ENCODE measurements at regions not wholly inside any gene's neighbourhood (a gene's known extent, or its start where the extent isn't known, plus 50 kb on each side); places are given as distances from the start of the nearest gene placed in this dataset.

DNA sequence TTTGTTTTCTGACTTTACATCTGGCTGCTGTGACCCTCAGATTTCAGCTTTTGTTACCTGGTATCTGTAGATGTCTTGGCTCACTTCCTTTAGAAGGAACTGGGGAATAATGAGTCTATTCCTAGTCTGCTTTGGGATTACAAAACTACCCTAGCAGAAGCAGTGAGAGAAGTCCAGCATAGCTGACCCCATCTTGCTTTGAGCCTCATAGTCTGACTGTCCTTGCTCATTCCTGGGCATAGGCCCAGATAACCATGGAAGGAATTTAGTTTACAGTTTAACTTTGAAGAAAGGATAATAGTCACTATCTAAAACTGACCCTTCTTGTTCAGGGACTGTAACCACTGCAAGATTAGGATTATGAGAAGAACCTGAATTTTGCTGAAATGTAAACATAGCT lies 163.0 kb upstream of the HNMT start:
- ChIA-PET POLR2A (no interaction called here), RAD21 (ENCODE audit: unreplicated experiment) (no interaction called here), CTCF (no interaction called here), SMC1A (ENCODE audit: uncharacterized antibody, unreplicated experiment) (no interaction called here)
- BruUV-seq (replicated peaks) = no TSS peak
- no peaks in the 10 kb centered on the region for H3K27me3 ChIP-seq (replicated peaks in 1 of 2; ENCODE audit: control insufficient read depth in 2 of 2, insufficient read depth in 2 of 2, low read length in 1 of 2)
- H3K9me3 ChIP-seq (replicated peaks; ENCODE audit: control insufficient read depth, insufficient read depth, low read length) = no peaks in the 10 kb centered on the region; the same call in 2 of the 3 replicates
- no peak overlapping the region for H3K27ac ChIP-seq (ENCODE audit: control insufficient read depth, insufficient read depth)
- H3K36me3 ChIP-seq (ENCODE audit: control insufficient read depth in 2 of 2, insufficient read depth in 2 of 2, low read length in 1 of 2) = no peaks in the 10 kb centered on the region
- no peak overlapping the region for H3K9ac ChIP-seq (ENCODE audit: control insufficient read depth, insufficient read depth, low read length)
- ATAC-seq = no peak
- intact Hi-C loops (cut with micrococcal nuclease; ENCODE audit: unreplicated experiment) (no loop called here), in situ Hi-C loops (cut with MboI) (no loop called here)
- no peak overlapping the region for H3K4me2 ChIP-seq (ENCODE audit: control insufficient read depth, insufficient read depth)
- H2AFZ ChIP-seq (ENCODE audit: control insufficient read depth, low read depth, low read length) = no peak overlapping the region
- TF ChIP-seq, protein P1, sequence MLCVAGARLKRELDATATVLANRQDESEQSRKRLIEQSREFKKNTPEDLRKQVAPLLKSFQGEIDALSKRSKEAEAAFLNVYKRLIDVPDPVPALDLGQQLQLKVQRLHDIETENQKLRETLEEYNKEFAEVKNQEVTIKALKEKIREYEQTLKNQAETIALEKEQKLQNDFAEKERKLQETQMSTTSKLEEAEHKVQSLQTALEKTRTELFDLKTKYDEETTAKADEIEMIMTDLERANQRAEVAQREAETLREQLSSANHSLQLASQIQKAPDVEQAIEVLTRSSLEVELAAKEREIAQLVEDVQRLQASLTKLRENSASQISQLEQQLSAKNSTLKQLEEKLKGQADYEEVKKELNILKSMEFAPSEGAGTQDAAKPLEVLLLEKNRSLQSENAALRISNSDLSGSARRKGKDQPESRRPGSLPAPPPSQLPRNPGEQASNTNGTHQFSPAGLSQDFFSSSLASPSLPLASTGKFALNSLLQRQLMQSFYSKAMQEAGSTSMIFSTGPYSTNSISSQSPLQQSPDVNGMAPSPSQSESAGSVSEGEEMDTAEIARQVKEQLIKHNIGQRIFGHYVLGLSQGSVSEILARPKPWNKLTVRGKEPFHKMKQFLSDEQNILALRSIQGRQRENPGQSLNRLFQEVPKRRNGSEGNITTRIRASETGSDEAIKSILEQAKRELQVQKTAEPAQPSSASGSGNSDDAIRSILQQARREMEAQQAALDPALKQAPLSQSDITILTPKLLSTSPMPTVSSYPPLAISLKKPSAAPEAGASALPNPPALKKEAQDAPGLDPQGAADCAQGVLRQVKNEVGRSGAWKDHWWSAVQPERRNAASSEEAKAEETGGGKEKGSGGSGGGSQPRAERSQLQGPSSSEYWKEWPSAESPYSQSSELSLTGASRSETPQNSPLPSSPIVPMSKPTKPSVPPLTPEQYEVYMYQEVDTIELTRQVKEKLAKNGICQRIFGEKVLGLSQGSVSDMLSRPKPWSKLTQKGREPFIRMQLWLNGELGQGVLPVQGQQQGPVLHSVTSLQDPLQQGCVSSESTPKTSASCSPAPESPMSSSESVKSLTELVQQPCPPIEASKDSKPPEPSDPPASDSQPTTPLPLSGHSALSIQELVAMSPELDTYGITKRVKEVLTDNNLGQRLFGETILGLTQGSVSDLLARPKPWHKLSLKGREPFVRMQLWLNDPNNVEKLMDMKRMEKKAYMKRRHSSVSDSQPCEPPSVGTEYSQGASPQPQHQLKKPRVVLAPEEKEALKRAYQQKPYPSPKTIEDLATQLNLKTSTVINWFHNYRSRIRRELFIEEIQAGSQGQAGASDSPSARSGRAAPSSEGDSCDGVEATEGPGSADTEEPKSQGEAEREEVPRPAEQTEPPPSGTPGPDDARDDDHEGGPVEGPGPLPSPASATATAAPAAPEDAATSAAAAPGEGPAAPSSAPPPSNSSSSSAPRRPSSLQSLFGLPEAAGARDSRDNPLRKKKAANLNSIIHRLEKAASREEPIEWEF (IDR thresholded peaks at IDR 0.05; ENCODE audit: insufficient replicate concordance, low read depth, low read length) = no peak
- TF ChIP-seq PML (IDR thresholded peaks at IDR 0.05; ENCODE audit: low read length) (no peak), CBX5 (IDR thresholded peaks at IDR 0.05; ENCODE audit: low read depth) (no peak)
- no peaks in the 10 kb centered on the region for H3K79me2 ChIP-seq (ENCODE audit: control insufficient read depth, insufficient read depth, low read length)
- no peak for DNase-seq (ENCODE audit: low read depth, low spot score)
- H4K20me1 ChIP-seq (ENCODE audit: control insufficient read depth, insufficient read depth) = no peaks in the 10 kb centered on the region
- no peak for FAIRE-seq
- H3K4me3 ChIP-seq = no peak overlapping the region
- no peaks in the 10 kb centered on the region for H3K4me1 ChIP-seq (ENCODE audit: control insufficient read depth, insufficient read depth, low read length)

DNA sequence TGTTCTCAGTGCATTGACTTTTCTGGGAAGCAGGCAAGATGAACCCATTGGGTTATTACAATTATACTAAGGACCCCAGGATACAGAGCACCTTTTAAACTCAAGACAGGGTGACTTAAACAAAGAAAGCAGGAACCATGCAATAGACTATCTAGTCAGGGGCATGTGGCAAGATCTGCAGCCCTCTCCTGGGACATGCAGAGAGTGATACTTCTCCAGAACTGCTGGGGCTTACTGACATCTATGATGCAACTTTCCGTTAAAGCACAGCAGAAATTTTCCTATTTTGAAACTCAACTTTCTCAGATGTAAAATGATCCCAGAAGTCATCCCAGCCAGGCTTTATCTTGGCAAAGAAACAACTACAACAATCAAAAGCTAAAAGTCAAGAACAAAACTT lies 162.2 kb upstream of the HNMT start:
- no peak overlapping the region for H3K4me3 ChIP-seq
- no peaks in the 10 kb centered on the region for H4K20me1 ChIP-seq (ENCODE audit: control insufficient read depth, insufficient read depth)
- BruUV-seq (replicated peaks) = no TSS peak
- H3K27me3 ChIP-seq (replicated peaks in 1 of 2; ENCODE audit: control insufficient read depth in 2 of 2, insufficient read depth in 2 of 2, low read length in 1 of 2) = no peaks in the 10 kb centered on the region
- no peak overlapping the region for H3K27ac ChIP-seq (ENCODE audit: control insufficient read depth, insufficient read depth)
- H3K79me2 ChIP-seq (ENCODE audit: control insufficient read depth, insufficient read depth, low read length) = no peaks in the 10 kb centered on the region
- ChIA-PET SMC1A (ENCODE audit: uncharacterized antibody, unreplicated experiment) (no interaction called here), CTCF (no interaction called here), POLR2A (no interaction called here), RAD21 (ENCODE audit: unreplicated experiment) (no interaction called here)
- DNase-seq (ENCODE audit: low read depth, low spot score) (no peak), FAIRE-seq (no peak), ATAC-seq (no peak)
- 0% methylated on average over 1 of the region's 1 CpG for WGBS (ENCODE audit: insufficient coverage, insufficient replicate concordance, low lambda C conversion rate, missing lambda C conversion rate)
- H3K4me1 ChIP-seq (ENCODE audit: control insufficient read depth, insufficient read depth, low read length) = no peaks in the 10 kb centered on the region
- intact Hi-C loops (cut with micrococcal nuclease; ENCODE audit: unreplicated experiment) = no loop called here
- no peak overlapping the region for H3K9ac ChIP-seq (ENCODE audit: control insufficient read depth, insufficient read depth, low read length)
- H3K4me2 ChIP-seq (ENCODE audit: control insufficient read depth, insufficient read depth) = no peak overlapping the region
- TF ChIP-seq, protein P2, sequence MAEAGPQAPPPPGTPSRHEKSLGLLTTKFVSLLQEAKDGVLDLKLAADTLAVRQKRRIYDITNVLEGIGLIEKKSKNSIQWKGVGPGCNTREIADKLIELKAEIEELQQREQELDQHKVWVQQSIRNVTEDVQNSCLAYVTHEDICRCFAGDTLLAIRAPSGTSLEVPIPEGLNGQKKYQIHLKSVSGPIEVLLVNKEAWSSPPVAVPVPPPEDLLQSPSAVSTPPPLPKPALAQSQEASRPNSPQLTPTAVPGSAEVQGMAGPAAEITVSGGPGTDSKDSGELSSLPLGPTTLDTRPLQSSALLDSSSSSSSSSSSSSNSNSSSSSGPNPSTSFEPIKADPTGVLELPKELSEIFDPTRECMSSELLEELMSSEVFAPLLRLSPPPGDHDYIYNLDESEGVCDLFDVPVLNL (IDR thresholded peaks at IDR 0.05; ENCODE audit: low read depth, low read length) = no peak
- TF ChIP-seq, protein P3, sequence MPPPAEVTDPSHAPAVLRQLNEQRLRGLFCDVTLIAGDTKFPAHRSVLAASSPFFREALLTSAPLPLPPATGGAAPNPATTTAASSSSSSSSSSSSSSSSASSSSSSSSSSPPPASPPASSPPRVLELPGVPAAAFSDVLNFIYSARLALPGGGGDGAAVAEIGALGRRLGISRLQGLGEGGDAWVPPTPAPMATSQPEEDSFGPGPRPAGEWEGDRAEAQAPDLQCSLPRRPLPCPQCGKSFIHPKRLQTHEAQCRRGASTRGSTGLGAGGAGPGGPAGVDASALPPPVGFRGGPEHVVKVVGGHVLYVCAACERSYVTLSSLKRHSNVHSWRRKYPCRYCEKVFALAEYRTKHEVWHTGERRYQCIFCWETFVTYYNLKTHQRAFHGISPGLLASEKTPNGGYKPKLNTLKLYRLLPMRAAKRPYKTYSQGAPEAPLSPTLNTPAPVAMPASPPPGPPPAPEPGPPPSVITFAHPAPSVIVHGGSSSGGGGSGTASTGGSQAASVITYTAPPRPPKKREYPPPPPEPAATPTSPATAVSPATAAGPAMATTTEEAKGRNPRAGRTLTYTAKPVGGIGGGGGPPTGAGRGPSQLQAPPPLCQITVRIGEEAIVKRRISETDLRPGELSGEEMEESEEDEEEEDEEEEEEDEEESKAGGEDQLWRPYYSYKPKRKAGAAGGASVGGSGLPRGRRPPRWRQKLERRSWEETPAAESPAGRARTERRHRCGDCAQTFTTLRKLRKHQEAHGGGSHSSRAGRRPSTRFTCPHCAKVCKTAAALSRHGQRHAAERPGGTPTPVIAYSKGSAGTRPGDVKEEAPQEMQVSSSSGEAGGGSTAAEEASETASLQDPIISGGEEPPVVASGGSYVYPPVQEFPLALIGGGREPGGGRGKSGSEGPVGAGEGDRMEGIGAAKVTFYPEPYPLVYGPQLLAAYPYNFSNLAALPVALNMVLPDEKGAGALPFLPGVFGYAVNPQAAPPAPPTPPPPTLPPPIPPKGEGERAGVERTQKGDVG (CRISPR knock-in tag; IDR thresholded peaks at IDR 0.05) = no peak
- TF ChIP-seq BRCA1 (IDR thresholded peaks at IDR 0.05; ENCODE audit: low read depth, low read length) (no peak), ZNF207 (IDR thresholded peaks at IDR 0.05; ENCODE audit: borderline replicate concordance) (no peak), GABPA (IDR thresholded peaks at IDR 0.05; ENCODE audit: low read depth) (no peak)
- no peak overlapping the region for H2AFZ ChIP-seq (ENCODE audit: control insufficient read depth, low read depth, low read length)
- H3K9me3 ChIP-seq (replicated peaks; ENCODE audit: control insufficient read depth, insufficient read depth, low read length) = no peaks in the 10 kb centered on the region; the same call in 2 of the 3 replicates
- H3K36me3 ChIP-seq (ENCODE audit: control insufficient read depth in 2 of 2, insufficient read depth in 2 of 2, low read length in 1 of 2) = no peaks in the 10 kb centered on the region
- in situ Hi-C loops (cut with MboI) = no loop called here
